Embryonic facial prominence (tissue), 1 donor: ENCODE measurements at regions not wholly inside any gene's neighbourhood (a gene's known extent, or its start where the extent isn't known, plus 50 kb on each side); places are given as distances from the start of the nearest gene placed in this dataset.

Experiments
- DNase-seq: peaks from one replicate; pipeline ENCODE4 v3.0.0-alpha.2; 2016; ENCODE audit errors: extremely low spot score

DNA sequence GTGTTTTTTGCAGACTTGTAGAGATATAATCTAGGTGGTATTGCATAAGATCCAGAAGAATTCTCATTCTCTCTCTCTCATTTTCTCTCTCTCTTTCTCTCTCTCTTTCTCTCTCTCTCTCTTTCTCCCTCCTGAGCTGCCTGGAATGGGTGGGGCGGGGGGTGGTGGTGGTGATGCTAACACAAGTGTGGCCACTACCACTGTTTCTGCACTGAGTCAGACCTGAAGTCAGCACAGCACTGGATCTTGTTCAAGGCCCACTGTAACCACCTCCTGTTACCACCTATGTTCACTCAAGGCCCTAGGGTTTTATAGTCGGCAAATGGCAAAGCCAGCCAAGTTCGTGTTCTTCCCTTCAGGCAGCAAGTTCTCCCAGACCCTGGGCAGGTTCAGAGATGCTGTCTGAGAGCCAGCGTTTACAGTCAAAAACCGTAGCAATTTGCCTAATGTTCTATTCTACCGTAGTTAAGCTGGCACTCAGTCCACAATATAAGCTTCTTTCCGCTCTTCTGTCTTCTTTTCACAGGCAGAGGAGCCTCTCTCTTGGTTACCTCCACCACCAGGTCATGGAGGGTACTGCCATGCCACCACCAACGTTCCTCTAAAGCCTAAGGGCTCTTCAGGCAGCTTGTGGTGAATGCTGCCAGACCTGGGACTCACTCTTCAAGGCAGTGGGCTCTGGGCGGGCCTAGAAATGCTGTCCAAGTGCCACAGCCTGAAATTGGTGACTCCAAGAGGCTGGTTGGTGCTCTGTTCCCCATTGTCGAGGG, 235.7 kb upstream of the PRR16 start:
- DNase-seq = no peak

DNA sequence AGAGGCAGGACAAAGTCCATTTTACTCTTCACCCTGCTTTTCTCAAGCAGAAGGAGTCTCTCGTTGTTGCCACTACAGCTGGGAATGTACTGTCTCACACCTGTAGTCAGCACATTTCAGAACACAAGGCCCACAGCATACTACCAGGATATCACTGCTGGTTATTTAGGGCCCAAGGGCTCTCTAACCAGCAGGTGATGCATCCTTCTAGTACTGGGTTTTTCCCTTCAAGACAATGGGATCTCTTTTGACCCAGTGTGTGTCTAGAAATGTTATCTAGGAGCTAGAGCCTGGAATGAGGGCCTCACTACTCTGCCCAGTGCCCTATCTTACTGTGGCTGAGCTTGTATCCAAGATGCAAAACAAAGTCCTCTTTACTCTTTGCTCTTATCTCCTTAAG, 235.1 kb upstream of the PRR16 start:
- no peak for DNase-seq

DNA sequence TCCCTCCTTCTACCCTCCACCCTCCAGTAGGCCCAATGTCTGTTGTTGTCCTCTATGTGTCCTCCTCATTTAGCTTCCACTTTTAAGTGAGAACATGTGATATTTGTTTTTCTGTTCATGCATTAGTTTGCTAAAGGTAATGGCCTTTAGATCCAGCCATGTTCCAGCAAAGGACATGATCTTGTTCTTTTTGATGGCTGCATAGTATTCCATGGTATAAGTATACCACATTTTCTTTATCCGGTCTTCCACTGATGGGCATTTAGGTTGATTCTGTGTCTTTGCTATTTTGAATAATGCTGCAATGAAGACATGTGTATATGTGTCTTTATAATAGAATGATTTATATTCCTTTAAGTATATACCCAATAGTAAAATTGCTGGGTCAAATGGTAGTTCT, 232.5 kb upstream of the PRR16 start:
- no peak for DNase-seq

DNA sequence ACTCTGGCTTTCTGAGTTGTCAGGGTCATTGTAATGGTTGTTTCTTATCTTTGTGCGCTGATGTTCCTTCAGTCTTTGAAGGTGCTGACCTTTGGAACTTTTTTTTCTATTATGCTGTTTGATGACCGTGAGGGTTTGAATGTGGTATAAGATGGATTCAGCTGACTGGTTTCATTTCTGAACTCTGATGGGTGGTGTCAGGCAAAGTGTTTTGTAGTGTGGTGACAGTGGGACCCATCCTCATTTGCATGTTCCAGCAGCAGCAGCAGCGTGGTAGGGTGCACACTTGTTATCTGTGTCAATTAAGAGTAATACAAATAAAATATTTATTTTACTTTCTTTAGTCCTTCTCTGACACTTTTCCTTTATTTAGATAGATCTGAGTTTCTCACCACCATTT, 227.7 kb upstream of the PRR16 start:
- DNase-seq = no peak

DNA sequence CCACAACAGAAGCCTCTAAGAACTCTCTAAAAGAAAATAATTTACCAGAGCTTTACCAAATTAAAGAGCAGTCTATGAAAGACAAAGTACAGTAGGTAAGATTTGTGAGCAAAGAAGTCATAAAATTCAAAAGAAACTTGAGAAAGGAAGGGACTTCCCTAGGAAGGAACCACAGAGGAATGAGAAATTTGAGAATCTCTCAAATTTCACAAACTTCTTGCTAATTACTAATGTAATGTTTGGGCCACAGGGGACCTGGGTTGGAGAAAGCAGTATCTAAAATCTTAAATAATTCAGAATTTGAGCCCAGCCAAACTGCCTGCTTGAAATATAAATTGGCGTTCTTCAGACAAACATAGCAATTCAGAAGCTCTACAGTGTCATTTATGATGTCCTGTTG, 225.0 kb upstream of the PRR16 start:
- no peak for DNase-seq

DNA sequence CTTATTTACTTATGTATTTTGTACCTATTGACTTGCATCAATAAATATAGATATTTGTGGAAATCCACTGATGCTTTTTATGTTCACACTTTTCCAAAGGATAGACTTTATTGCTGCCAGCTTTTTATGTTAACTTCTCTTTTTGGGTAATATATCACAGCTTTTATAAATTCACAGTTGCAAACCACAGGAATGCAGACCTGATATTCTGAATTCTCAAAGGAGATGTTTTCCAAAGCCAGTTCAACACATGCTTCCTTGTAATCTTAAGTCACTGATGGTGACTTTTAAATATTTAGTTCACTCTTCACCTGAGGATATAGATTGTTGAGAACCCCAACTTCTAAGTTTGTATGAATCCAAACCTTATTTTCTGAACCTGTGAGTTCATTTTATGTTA, 223.4 kb upstream of the PRR16 start:
- no peak for DNase-seq

DNA sequence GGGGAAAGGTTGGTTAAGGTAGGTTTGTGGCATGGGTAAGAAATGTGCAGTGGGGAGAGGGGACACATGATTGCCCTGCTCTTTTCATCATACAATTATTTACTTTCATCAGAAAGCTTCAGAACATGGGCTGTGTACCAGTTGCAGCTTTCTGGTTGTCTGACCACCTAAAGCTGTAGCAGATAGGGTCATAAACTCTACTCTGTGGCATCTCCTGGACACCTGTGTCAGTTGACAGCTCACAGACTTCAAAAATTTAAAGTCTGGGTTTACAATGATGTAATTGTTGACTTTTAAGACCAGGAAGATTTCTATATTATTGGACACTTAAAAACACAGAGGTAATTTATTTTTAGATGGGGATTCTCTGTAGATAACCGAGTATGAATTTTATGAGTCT, 222.7 kb upstream of the PRR16 start:
- DNase-seq = no peak

DNA sequence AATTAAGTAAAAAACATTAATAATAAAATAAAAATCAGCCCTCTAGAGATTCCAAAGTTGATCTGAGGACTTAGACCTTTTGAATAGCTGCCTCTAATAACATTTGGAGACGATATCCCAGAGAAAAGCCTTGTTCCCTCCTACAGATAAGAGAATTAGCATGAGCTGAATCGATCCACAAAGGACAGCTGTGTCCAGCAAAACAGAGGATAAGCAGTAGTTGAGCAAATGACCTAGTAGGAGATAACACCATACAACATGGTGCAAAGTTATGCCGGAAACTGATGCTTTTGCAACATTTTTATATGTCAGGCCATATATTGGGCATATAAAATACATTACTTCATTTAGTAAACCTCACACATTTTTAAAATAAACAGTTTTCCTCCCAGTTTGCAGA, 212.2 kb upstream of the PRR16 start:
- DNase-seq = no peak

DNA sequence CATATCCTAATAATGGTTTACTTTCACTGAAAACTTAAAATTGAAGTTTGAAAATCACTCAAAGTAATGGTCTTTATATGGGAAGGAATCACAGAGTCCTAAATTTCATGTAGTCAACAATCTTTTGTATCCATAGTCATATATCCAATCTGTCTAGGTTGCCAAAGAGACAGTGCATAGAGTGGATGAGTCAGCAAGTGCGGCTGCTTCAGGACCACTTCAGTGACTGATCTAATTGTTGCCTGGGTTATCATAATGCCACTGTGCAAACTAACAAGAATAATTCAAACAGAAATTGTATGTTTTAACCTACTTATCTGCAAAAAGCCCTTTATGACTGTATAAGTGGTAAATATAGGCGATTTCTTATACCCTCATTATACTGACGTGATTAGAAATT, 211.3 kb upstream of the PRR16 start:
- DNase-seq = no peak

DNA sequence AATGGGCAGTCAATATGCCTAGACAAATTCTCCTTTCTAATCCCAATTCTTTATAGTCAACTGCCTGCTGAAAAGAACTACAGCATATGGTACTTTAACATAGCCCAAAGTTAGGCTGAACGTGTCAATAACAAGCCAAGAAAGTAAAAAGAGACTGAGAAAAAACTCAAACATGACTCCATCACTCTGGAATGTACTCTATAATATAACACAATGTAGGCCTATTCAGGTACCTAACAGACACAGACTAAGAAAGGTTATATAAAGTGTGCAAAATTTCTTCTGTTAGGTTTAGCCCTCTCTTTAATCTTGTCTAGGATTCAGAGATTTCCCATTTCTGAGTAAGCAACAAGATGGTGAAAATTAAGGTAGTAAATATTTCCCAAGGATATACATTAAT, 209.7 kb upstream of the PRR16 start:
- no peak for DNase-seq

DNA sequence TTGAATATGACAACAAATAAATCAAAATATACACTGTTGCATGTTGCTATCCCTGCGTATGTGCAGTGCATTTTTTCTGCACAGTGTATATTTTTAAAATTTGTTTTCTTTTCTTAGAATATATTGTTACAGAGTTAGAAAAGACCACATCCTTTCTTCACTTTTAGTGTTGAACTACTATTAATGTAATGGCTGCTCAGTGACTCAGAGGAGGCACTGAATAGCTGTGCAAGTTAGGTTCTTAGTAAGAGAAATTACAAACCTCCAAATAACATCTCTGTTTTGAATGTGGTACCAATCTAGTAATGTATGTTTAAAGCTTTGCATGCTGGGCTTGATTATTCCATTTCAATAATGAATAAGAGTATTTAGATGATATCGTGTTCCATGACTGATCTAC, 208.9 kb upstream of the PRR16 start:
- DNase-seq = no peak

DNA sequence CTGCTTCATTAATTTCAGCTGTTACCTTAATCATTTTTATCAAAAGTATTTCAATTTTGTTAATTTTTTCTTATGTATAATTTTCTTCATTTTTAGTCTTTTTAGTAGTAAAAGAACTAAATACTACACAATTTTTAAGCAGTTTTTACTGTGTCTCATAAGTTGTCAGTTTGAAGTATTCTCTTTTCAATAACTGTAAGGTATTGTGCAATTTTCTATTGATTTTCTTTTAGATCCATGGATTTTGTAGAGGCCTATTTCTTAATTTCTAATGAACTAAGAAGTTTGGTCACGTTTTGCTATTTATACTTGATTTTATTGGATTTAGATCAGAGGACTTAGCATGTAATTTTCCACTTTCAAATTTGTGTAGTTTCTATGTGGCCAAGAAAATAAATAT, 207.7 kb upstream of the PRR16 start:
- DNase-seq = no peak

DNA sequence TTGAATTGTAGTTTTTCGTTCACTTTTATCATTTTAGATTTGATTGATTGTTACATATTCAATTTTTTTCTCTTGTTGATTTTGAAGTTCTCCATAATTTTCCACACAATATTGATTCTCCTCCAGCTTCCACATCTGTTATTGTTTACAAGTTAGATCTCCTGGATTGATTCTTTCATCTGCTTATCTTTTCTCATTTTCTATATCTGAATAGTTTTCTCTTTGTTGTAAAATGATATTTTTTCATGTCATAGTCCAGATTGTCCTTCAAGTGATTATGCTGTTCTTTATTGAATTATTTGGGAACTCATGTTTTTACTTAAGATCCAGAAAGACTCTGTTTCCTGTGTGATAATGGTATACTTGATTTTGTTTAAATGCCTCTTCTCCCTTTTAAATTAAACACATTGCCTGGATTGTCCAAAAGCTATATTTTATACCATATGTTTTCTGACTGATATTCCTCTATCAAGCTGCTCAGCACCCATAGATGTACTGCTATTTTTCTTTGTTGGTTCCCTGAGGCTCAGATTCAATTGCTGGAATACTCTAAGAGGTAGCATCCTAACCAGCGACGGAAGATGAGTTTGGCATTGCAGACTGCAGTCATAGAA, 206.6 kb upstream of the PRR16 start:
- DNase-seq = no peak

DNA sequence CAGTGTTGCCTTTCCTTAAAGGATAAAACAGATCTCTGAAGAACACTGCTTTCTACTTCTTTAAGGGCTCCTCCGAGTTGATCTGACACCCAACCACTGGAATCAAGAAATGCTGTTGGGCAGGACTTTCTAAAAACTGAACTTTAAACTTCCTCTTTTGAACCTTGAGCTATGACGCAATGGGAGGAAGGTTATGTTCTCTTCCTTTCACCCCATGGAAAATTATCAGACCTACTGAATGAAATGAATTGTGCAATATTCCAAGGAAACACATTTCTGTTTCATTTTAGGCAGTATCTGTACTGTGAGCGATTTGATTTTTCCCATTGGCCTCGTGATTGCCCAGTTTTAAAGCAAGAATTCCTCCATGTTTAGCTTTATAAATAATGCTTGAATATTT, 206.0 kb upstream of the PRR16 start:
- DNase-seq = no peak

DNA sequence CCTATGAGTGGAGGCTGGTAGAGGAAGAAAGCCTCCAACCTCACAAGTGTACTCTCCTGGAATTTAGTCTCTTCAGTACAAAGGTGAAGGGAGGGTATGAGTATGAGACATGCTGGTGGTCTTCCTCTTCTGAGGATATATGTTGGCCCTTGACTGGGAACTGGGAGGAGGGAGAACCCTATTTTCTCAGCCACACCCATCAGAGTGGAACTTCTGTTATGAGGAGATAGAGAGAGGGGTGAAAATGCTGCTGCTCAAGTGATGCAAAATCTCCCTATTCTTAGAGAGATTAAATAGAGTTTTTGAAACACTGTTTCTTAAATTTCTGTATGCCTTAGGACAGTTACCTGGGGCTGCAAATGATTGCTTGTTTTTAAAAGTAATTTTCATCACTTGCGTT, 203.4 kb upstream of the PRR16 start:
- no peak for DNase-seq

DNA sequence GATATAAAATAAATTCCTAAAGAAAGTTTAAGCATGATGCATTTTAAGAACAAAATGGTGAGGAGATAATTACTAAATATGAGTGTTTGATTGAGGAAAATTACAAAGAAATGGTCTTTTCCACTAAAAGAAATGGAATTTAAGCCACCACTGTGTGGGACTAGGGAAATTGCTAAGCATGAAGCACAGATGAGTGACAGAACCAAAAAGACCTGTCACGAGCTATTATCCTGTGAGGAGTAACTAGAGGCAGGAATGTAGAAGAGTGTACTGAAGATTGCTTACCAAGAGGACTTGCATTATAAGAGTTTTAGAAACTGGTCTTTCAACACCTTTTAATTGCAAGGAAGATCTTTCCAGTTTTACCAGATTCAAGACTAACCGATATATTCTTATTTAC, 193.6 kb upstream of the PRR16 start:
- DNase-seq = no peak

DNA sequence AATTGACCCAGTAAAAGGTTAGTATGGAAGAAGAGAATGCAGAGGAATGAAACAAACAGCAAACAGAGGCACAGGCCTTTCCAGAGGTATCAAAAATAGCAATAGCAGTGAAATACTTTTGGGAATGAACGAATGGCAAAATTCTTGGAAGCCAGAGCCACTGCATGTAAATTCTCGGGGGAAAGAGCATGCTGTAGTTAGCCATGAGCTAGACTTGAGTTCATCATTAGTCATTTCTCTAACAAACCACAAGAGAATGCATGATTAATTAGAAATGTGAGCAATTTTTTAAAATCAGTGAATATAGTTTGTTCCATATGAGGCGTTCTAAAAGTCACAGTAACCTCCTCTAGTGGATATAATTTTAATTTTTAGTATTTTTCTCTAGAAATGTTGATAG, 170.3 kb upstream of the PRR16 start:
- no peak for DNase-seq

DNA sequence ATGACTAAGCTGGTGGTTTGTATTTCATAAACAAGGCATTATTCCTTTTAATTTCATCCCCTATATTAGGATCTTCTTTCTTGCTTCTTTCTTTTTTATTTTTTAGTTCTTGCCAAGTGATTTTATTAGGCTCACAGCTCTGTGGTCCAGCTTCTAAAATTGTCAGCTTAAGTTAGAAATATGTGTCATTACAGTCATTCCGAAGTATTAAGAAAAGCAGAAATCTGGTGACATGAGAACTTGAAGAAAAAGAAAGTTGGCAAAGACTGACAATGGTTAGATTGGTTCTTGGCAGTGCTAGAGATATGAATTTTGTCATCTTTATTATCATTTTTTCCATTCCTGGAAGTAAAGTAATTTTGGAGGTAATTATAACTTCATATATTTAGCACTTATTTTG, 166.5 kb upstream of the PRR16 start:
- DNase-seq = no peak

DNA sequence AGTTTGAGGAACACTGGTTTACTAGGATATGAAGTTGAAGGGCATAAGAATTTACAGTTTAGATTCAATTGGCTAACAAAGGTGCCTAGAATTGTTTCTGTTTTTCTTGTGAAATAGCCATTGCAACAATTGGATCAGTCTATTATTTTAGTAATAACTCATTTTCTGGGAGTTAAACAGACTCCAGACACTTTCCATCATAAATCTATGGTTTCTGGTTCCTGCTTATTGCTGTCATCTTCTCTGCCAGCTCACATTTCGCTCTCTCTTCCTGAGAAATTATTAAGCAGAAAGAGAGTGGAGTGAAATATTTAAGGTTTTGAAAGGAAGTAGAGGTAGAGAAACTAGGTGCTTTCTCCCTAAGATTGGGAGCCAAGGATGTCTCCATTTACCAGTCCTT, 165.1 kb upstream of the PRR16 start:
- no peak for DNase-seq

DNA sequence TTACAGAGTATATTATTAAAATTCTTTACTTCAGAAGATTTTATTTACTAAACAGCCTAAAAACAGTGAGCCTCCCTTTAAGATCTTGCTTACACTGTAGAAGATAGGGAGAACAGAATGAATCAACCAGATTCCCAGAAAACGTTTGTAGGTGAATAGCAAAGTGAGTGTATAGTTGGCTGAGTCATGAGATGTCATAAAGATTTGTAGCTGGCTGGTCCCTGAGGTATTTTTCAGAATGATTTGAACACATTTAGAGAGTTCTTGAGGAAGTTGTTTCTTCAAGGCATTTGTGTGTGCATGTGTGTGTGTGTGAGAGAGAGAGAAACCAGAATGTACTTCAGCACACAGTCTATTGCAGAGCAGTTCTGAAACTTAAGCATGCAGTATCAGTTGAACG, 159.4 kb upstream of the PRR16 start:
- DNase-seq = no peak

DNA sequence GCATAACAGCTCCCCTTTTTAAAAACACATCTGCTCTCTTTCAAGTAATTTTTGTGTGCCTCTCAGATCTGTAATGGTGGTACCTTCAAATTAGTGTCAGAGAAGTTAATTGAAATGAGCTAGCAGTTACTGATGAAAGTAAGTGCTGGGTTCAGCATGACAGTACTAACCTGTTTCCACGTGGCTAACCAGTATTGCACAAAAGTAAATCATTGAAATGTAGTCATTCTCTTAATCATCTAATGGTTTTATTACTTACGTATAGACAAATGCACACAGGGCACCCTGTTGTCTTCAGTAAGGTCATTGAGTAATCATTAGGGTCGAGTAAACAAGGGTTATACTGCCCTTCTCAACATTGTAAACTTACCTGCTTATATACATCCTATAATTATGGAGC, 157.8 kb upstream of the PRR16 start:
- DNase-seq = no peak

DNA sequence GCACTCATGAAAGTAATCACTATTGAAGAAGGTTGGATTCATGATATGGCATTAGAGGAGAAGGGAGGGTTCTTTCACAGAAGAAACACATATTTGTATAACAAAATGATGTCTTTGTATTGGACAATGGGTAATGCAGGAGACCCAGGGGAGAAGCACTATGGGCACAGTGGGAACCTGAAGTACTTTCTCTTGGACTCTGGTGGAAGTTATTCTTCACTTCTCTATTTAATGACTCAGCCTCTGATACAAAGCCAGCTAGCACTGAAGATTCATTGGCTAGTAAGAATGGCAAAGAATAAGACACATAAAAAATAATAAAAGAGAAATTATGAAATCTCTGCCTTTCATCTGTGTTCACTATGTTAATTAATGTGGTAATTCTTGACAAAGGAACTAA, 149.9 kb upstream of the PRR16 start:
- DNase-seq = no peak

DNA sequence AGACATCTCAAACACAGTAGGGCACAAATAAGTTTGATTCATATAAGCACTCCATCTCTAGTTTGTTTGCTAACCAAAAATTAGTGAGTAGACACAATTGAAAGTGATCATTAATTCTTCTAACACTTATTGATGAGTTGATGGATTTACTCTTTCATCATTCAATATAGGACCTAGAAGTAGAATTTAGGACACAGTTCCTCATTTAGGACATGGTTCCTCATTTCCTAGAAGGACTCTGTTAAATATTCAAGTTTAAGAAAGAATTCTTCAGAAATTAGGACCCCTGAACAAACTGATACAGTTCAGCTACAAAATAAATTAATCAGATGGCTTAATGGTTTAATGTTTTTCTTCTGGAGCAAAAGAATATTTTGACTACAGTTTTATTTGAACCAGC, 143.5 kb upstream of the PRR16 start:
- DNase-seq = no peak

DNA sequence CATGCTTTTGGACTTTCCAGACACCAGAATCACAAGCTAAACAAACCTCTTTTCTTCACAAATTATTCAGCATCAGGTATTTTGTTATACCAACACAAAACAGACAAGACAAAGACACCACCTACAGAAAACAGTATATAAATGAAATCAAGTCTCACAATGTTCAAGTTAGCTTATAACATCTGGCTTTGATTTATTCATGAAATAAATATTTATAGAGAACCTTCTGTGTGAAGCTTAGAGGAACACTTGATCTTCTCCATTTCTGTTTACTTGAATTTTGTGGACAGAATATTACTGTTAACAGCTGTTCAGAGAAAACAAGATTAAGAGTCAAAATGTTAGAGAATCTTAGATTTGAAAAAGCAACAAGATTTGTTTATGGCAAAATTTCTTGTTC, 137.4 kb upstream of the PRR16 start:
- DNase-seq = no peak
